SU-DHL-6 (cell line): ENCODE measurements at regions not wholly inside any gene's neighbourhood (a gene's known extent, or its start where the extent isn't known, plus 50 kb on each side); places are given as distances from the start of the nearest gene placed in this dataset.

Experiments used
- EZH2phosphoT487 ChIP-seq: fragments of 200-600 bp; sonication (generic), shearing (Covaris generic); conservative IDR thresholded peaks from 2 replicates; pipeline ENCODE4 v1.6.1; 2018; ENCODE audit warnings: mild to moderate bottlenecking, antibody characterized with exemption, low read length, moderate library complexity, mixed read lengths
- TF ChIP-seq, protein P1 (sequence below): fragments of 200-600 bp; sonication (generic); IDR thresholded peaks from one replicate; pipeline ENCODE4 v1.5.1; 2017; ENCODE audit warnings: antibody characterized with exemption, mild to moderate bottlenecking, low read length, moderate library complexity; ENCODE audit not compliant: insufficient read depth, poor library complexity, severe bottlenecking

DNA sequence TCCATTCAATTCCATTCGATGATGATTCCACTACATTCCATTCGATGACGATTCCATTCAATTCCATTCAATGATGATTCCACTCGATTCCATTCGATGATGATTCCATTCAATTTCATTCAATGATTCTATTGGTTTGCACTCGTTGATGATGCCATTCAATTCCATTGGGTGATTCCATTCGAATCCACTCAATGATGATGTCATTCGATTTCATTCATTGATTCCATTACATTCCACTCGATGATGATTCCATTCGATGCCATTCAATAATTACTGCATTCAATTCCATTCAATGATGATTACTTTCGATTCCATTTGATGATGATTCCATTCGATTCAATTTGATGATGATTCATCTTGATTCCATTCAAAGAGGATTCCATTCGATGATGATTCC, 1299.4 kb downstream of the TP53TG3F start:
- TF ChIP-seq, protein P1, sequence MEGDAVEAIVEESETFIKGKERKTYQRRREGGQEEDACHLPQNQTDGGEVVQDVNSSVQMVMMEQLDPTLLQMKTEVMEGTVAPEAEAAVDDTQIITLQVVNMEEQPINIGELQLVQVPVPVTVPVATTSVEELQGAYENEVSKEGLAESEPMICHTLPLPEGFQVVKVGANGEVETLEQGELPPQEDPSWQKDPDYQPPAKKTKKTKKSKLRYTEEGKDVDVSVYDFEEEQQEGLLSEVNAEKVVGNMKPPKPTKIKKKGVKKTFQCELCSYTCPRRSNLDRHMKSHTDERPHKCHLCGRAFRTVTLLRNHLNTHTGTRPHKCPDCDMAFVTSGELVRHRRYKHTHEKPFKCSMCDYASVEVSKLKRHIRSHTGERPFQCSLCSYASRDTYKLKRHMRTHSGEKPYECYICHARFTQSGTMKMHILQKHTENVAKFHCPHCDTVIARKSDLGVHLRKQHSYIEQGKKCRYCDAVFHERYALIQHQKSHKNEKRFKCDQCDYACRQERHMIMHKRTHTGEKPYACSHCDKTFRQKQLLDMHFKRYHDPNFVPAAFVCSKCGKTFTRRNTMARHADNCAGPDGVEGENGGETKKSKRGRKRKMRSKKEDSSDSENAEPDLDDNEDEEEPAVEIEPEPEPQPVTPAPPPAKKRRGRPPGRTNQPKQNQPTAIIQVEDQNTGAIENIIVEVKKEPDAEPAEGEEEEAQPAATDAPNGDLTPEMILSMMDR = no peak
- no peak for TF ChIP-seq EZH2phosphoT487
